CD4-positive, alpha-beta T cell treated with Interleukin-10 for 1 hour (primary cell): ENCODE measurements at regions not wholly inside any gene's neighbourhood (a gene's known extent, or its start where the extent isn't known, plus 50 kb on each side); places are given as distances from the start of the nearest gene placed in this dataset.

ENCODE experiments used
- DNase-seq: peaks from one replicate; pipeline ENCODE4 v3.0.0-alpha.2; 2020

DNA sequence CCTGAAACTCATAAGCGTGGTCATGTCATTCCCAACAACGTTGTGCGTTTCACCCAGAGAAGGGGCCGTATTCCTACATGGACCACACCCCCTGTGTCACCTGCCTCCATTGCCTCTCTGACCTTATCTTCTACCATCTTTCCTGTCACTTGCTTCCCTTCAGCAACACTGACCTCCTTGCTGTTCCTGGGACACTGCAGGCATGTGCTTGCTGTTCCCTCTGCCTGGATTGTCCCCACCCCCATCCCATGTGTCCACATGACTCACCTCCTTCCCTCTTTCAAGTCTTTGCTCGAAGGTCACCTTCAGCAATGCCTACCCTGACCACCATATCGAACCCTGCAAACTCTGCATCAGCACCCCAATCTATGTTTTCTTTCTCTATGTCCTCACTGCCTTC lies 133.2 kb upstream of the ZNF618 start:
- no peak for DNase-seq

DNA sequence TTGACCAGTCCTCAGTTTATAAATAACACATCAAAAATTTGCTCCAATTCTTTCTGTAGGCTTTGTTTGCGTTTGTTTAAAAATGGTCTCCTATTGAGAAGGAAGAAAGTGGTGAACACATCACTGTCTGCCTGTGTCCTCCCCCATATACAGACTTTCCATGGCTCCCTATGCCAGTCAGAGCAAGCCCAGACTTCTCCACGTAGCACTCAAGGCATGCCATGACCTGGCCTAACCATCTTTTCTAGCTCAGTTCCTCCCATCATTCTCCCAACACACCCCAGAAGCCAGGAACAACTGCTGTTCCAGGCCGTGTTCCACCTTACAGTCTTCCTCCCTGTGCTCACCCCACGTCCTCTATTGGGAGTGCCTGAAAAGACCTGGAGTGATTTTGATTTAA lies 129.6 kb upstream of the ZNF618 start:
- DNase-seq = no peak

DNA sequence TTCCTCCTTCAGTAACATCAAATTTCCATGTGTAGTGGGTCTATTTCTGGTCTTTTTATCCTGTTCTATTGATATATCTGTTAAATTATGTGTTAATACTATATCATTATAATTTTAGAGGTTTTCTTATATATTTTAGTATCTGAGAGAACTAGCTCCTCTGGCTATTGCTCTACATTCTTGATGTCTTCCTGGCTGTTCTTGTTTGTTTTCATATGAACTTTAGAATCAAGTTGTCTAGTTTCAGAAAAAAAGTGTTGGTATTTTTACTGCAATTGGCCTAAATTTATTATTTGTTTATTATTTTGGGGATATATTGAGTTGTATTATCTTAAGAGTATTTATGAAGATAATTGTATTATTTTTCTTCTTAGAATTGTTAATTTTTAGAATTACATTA lies 128.0 kb upstream of the ZNF618 start:
- DNase-seq = no peak

DNA sequence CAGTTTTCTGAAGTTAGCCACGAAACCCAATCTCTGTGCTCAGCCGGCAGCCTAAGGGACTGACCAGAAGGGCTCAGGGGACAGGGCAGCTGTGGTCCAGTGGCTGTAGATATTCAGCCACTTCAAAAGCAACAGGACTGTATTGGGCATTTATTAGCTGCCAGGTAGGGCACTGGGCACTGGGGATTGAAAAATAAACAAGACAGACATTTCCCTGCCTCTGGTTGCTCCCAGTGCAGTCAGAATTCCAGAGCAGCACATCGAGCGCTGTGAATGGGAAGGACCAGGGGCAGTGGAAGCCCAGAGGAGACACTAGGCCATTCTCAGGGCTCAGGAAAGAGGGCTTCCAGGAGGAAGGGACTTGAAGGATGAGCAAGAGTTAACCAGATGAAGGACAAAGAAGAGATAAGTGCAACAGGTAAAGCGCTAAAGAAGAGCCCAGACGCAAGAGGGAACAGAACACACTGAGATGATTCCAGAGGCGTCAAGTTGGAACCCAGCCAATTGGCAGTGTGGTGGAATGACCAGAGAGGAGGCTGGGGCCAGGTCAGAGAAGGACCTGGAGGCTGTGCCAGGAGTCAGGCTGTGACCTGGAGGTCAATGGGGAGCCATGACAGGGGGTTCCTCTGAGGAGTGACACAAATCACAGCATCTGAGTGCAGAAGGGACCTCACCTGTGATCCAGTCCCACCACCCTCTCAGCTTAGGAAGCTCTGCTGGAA lies 122.5 kb upstream of the ZNF618 start:
- no peak for DNase-seq

DNA sequence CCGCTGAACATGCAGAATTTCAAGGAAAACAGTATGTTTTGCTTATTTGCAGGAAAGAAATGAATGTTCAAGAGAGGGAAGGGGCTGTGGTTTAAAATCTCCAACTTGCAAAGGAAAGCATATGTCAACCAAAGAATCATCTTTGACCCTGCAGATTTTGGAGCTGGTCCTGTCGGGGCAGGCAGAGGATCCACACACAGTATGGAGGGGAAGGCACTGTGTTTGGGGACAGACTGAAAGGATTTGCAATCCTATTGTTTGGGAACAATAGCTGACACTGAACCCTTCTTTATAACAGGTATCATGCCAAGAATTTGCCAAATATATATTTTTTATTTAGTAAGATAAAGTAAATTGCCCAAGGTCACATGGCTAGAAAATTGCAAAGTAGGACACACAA lies 121.4 kb upstream of the ZNF618 start:
- no peak for DNase-seq

DNA sequence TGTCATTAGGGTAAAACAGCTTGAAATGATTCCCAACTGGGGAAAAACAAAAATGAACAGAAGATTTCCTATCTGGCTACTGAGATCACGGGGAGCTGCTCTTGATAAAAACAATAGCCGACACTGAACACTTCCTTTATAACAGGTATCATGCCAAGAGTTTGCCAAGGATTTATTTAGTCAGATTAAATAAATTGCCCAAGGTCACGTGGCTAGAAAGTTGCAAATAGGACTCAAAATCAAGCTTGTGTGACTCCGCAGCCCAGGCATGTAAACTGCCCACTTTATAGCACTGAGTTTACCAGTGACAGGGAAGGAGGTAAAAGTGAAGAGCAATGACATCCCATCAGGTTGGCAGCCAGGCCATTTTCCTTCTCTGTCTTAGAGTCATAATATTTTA lies 120.7 kb upstream of the ZNF618 start:
- DNase-seq = no peak

DNA sequence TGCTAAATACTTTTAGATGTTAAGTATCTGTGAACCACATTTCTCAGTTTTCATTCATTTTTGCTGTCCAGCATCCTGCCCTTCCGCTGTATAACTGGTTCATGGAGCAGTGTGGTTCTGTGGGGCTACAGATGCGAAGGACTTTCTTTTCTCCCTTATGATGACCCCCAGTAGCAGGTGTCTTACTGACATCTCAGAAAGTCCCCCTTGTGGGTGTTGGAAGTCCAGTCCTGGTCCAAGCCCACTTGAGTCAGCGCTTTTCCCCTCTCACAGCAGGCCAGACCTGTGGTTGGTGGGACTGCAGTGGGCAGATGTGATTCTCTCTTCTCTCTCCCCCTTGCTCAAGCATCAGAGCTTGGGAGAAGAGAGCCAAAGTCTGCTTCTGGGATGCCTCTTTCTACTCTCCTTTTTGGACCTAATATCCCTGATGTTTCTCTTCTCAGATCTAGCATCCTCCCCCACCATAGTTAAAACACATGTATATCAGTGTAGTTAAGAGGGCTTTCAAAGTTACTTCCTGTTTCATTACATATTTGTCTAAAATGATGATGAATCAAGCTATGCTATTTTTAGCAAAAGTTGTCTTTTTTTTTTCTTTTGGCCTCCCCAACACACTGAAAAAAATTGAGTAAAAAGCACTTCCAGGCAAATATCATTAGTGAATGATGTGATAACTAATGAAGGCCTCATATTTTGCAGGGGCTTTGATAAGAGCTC lies 119.5 kb upstream of the ZNF618 start:
- no peak for DNase-seq

GRCh38 chr9:113763429-113763828 lies 112.7 kb upstream of the ZNF618 start:
- no peak for DNase-seq

GRCh38 chr9:113764572-113764971 lies 111.5 kb upstream of the ZNF618 start:
- no peak for DNase-seq

DNA sequence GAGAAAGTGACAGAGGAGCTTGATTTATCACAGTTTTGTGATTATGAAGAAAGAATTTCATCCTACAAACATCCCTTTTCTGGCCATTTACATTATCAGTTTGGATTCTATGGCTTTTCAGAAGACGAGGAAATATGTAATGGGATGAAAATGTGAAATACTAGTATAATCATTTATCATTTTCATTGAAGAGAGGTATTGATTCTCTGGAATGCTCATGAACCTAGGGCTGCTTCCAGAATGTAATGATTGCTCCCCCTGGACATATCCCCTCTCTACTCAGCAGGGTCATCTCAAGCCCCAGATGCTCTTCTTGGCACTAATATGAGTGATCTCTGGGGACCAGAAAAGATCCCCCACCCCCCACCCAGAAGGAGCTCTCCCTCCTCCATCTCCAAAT lies 106.7 kb upstream of the ZNF618 start:
- no peak for DNase-seq

- no peak for DNase-seq
Observed at GRCh38 chr9:113770396-113770795, 105.7 kb upstream of the ZNF618 start.

GRCh38 chr9:113771199-113771598 lies 104.9 kb upstream of the ZNF618 start:
- no peak for DNase-seq

- DNase-seq = no peak
Observed at GRCh38 chr9:113772121-113772810, 103.8 kb upstream of the ZNF618 start.

GRCh38 chr9:113774963-113775362 lies 101.1 kb upstream of the ZNF618 start:
- no peak for DNase-seq

- no peak for DNase-seq
Observed at GRCh38 chr9:113775749-113776148, 100.4 kb upstream of the ZNF618 start.

DNA sequence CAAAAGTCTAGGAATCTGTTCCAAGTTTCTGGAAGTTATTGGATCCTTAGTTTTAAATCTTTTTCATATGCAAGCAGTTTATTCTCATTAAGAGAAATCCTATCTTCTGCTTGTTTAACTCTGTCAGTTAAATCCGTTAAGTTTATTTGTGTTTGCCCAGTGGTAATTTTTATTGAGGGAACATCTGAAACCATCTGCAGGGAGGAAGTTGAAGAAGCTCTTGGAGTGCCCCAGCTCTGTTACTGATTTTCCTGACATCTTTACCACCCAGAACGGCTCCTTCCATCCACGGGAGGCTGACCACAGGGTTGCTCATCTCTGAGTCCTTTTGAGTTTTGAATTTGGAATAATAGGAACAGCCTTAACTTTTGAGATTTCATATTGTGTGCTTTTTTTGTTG lies 99.9 kb upstream of the ZNF618 start:
- DNase-seq = no peak

GRCh38 chr9:113781381-113781780 lies 94.7 kb upstream of the ZNF618 start:
- no peak for DNase-seq

DNA sequence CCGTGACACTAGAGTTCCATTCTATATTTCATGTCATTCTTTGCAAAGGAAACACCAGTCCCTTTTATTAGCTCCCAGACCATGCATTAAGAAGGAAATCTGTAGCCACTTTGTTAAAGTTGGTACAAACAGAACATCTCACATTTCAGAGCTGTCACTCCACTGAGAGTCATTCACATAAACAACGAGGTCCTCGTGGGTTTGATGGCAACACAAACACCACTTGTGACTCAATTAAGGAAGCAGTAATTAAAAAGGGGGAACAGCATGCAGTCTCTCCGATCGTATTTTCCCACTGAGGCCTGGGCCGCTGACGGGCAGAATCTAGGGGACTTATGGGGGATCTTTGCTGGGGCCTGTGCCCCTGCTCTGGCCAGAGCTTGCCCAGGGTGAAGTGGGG lies 94.2 kb upstream of the ZNF618 start:
- DNase-seq = no peak

DNA sequence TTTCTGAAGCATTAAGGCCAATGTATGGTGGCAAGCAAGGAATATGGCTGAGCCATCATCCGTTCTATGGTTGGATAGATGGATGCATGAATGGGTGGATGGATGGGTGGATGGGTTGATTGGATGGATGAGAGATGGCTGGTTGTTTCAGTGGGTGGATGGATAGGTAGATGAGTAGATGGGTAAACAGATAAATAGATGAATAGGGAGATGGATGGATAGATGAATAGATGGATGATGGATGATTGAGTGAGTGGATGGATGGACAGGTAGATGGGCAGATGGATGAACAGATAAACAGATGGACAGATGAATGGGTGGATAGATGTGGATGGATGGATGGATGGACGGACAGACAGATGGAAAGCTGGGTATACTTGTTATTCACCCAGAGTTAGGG lies 92.6 kb upstream of the ZNF618 start:
- no peak for DNase-seq

DNA sequence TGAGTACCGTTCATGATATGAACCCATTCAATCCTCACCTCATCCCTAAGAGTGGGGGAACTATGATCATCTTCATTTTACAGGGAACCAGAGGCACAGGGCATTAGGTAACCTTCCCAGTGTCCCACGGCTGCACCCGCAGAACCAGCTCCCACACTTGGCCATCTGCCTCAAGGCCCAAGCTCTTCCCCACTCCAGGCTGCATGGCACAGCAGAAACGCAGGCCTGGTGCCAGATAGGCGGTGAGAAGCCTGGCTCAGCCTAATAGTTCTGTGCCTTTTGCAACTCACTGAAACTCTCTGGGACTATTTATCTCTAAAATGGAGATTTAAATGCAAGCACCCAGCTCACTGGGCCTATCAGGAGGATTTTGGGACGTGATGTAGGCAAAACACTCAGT lies 90.8 kb upstream of the ZNF618 start:
- no peak for DNase-seq

GRCh38 chr9:113786071-113786470 lies 90.0 kb upstream of the ZNF618 start:
- DNase-seq = no peak

- DNase-seq = no peak
Observed at GRCh38 chr9:113787871-113788270, 88.2 kb upstream of the ZNF618 start.

- DNase-seq = no peak
Observed at GRCh38 chr9:113788616-113789330, 87.3 kb upstream of the ZNF618 start.

DNA sequence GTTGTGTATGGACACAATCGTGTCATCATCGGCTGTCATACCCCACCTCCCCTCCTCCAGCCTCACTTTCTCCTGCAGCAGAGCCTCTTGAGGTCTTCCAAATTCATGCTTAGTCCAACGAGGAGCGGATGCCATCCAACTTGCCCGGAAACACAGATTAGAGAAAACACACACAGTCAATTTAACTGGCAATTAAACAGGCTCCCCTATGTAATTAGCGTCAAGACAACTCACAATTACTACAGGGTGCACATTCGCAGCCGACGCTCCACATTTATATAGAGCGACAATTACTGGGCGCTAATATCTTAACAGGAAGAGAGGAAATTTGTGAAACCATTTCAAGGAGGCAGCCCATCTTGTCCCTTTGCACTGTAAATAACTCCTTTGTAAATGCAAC lies 86.0 kb upstream of the ZNF618 start:
- no peak for DNase-seq
